ENCODE measurements at regions not wholly inside any gene's neighbourhood (a gene's known extent, or its start where the extent isn't known, plus 50 kb on each side); places are given as distances from the start of the nearest gene placed in this dataset.

DNA sequence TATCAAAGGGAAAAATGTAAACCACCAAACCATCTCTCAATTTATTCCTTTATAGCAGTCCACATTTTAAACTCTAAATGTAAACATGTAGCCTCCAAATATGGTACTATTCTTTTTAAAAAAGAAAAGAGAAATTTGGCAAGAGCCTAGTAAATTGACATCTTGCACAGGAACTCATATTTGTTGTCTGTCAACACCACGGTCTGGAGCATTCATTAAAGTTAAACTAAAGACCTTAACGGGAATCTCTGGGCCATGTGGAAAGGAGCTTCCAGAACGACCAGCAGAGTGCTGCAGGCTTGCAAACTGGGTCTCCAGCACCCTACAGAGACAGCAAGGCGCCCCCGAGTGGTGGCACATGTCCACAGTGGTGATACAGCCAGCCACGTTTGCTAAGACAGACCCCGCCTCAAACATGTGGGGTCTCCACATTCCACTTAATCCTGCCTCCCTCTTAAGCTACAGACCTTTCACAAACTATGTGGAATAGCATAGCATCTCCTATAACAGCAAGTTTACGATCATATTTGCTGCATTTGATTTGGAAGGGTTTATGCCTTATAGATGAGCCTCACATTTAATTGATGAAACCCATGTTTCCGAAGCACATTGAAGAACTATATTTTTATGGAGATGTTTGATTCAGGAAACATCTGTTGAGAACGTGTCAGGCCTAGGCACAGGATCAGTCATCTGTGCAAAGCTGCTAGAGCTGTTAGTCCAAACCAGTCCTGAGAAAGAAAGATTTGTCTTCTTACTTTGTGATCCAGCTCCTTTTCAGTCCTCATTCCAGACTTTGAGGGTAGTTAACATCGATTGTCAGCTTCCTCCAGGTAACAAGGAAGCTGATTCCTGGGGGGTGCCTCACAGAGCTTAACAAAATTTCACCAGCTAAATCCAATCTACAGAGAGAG, 96.4 kb upstream of the BACE2 start:
- DNase-seq, result no peak

DNA sequence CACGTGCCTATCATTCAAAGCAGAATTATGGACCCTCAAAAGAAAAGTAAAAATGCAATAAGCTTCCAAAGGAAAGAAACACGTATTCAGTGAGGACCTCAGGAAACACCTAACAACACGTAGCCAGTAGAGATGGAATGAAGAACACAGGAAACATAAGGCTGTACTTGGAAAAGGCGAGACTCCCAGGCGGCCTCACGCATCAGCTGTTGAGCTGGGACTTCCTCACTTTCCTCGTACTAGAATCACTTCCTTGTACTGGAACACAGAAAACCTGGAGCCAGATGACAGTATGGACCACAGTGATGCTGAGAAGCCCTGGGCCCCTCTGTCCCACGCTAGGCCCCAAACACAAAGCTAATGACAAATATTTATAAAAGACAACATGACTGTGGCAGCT, 94.4 kb upstream of the BACE2 start:
- TF ChIP-seq, protein P1, sequence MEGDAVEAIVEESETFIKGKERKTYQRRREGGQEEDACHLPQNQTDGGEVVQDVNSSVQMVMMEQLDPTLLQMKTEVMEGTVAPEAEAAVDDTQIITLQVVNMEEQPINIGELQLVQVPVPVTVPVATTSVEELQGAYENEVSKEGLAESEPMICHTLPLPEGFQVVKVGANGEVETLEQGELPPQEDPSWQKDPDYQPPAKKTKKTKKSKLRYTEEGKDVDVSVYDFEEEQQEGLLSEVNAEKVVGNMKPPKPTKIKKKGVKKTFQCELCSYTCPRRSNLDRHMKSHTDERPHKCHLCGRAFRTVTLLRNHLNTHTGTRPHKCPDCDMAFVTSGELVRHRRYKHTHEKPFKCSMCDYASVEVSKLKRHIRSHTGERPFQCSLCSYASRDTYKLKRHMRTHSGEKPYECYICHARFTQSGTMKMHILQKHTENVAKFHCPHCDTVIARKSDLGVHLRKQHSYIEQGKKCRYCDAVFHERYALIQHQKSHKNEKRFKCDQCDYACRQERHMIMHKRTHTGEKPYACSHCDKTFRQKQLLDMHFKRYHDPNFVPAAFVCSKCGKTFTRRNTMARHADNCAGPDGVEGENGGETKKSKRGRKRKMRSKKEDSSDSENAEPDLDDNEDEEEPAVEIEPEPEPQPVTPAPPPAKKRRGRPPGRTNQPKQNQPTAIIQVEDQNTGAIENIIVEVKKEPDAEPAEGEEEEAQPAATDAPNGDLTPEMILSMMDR (IDR thresholded peaks at IDR 0.05; ENCODE audit: borderline replicate concordance, extremely low read depth, insufficient read depth), result no peak
- DNase-seq (no peak), FAIRE-seq (no peak)
- Histone ChIP-seq H3K36me3 (ENCODE audit: control insufficient read depth in 2 of 3, insufficient read depth in 3 of 3, low read length in 3 of 3) (no peaks in the 10 kb centered on the region), H3K27me3 (ENCODE audit: control insufficient read depth, insufficient read depth, low read length) (no peaks in the 10 kb centered on the region), H3K27ac (ENCODE audit: low read depth in 2 of 2, low read length in 2 of 2) (no peak overlapping the region), H3K9ac (ENCODE audit: low read length in 3 of 3) (no peak overlapping the region), H3K9me3 (ENCODE audit: control insufficient read depth in 2 of 3, insufficient read depth in 1 of 3, low read length in 3 of 3) (no peaks in the 10 kb centered on the region), H3K4me3 (ENCODE audit: low read length in 3 of 3) (no peak overlapping the region), H3K4me1 (ENCODE audit: control insufficient read depth in 2 of 3, insufficient read depth in 2 of 3, low read depth in 1 of 3, low read length in 3 of 3) (no peaks in the 10 kb centered on the region)
- intact Hi-C loops (cut with DNase I), result no loop called here

More for the DNA sequence above, 96.4 kb upstream of the BACE2 start:
- TF ChIP-seq, protein P1 (IDR thresholded peaks at IDR 0.05; ENCODE audit: borderline replicate concordance, extremely low read depth, insufficient read depth), result no peak
- intact Hi-C loops (cut with DNase I), result no loop called here
- H3K4me3 ChIP-seq (ENCODE audit: low read length in 3 of 3), result no peak overlapping the region
- H3K9ac ChIP-seq (ENCODE audit: low read length in 3 of 3), result no peak overlapping the region
- H3K4me1 ChIP-seq (ENCODE audit: control insufficient read depth in 2 of 3, insufficient read depth in 2 of 3, low read depth in 1 of 3, low read length in 3 of 3), result no peaks in the 10 kb centered on the region
- no peaks in the 10 kb centered on the region for H3K36me3 ChIP-seq (ENCODE audit: control insufficient read depth in 2 of 3, insufficient read depth in 3 of 3, low read length in 3 of 3)
- H3K27ac ChIP-seq (ENCODE audit: low read depth in 2 of 2, low read length in 2 of 2), result no peak overlapping the region
- H3K27me3 ChIP-seq (ENCODE audit: control insufficient read depth, insufficient read depth, low read length), result no peaks in the 10 kb centered on the region
- H3K9me3 ChIP-seq (ENCODE audit: control insufficient read depth in 2 of 3, insufficient read depth in 1 of 3, low read length in 3 of 3), result no peaks in the 10 kb centered on the region
- FAIRE-seq, result no peak

DNA sequence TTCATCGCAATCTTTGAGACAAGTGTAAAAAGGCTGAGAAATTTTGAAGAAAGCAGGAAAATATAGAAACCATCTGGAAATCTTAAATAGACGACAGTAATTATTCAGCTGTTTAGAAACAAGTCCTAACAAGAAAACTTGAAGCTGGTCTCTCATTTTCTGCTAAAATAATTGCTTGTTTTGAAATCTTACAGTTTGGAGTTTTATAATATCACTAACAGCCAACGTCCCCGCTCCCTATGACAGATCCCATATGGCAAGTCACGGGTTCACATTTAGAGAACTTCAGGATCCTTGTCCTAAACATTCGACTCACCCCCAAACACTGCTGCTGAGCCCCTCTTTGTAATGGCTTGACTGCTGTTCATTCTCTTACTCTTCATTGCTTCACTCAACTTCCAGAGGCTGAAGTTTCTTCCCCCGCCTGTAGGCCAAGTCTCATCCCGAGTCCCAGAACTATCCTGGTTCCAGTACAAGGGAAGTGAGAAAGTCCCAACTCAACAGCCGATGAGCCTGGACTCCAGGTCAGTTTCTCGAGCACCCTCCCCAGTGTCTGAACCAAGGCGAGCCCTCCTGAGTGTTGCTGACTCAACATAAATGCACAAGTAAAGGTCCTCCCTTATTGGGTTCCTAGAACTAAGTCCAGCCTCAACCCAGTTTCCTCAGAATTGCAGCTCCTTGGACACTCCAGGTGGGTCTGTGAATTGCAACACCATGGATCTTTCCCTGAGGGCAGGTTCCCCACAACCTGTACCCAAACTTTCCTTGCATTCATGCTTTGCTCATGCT, 93.4 kb upstream of the BACE2 start:
- Histone ChIP-seq H3K4me3 (ENCODE audit: low read length in 3 of 3) (no peak overlapping the region), H3K27ac (ENCODE audit: low read depth in 2 of 2, low read length in 2 of 2) (no peak overlapping the region), H3K9ac (ENCODE audit: low read length in 3 of 3) (no peak overlapping the region), H3K9me3 (ENCODE audit: control insufficient read depth in 2 of 3, insufficient read depth in 1 of 3, low read length in 3 of 3) (no peaks in the 10 kb centered on the region), H3K4me1 (ENCODE audit: control insufficient read depth in 2 of 3, insufficient read depth in 2 of 3, low read depth in 1 of 3, low read length in 3 of 3) (no peaks in the 10 kb centered on the region), H3K27me3 (ENCODE audit: control insufficient read depth, insufficient read depth, low read length) (no peaks in the 10 kb centered on the region), H3K36me3 (ENCODE audit: control insufficient read depth in 2 of 3, insufficient read depth in 3 of 3, low read length in 3 of 3) (no peaks in the 10 kb centered on the region)
- intact Hi-C loops (cut with DNase I), result no loop called here
- TF ChIP-seq, protein P1 (IDR thresholded peaks at IDR 0.05; ENCODE audit: borderline replicate concordance, extremely low read depth, insufficient read depth), result no peak
- FAIRE-seq (no peak), DNase-seq (peak in 1 of 5 donors; percentile 51)
